Right atrium auricular region (tissue), 2 donors: ENCODE measurements at regions not wholly inside any gene's neighbourhood (a gene's known extent, or its start where the extent isn't known, plus 50 kb on each side); places are given as distances from the start of the nearest gene placed in this dataset.
"Not testable (repeated sequence)": the region's sequence is repeated elsewhere in the genome, so short reads cannot be mapped to it uniquely, and the experiment has no call there.

ENCODE experiments used
- DNase-seq: peaks from one replicate; pipeline ENCODE4 v3.0.0-alpha.2; 2019; ENCODE audit warnings: low spot score
- H3K27ac ChIP-seq, 2 donors: fragments of 200-600 bp; sonication (generic); 1 replicate in 1 of 2; 2 replicates in 1 of 2; pipeline ENCODE4 v1.5.1; 2016 to 2019
- H3K27me3 ChIP-seq, 2 donors: fragments of 200-600 bp; sonication (generic); one replicate each; pipeline versions ENCODE4 v1.5.1 to v1.6.0; 2017 to 2019
- H3K36me3 ChIP-seq: fragments of 200-600 bp; sonication (generic); one replicate; pipeline ENCODE4 v1.5.1; 2016
- H3K4me1 ChIP-seq, 2 donors: fragments of 200-600 bp; sonication (generic); one replicate each; pipeline versions ENCODE4 v1.5.1 to v1.6.0; 2017 to 2019
- H3K4me3 ChIP-seq, 2 donors: fragments of 200-600 bp; sonication (generic); 1 replicate in 1 of 2; 2 replicates in 1 of 2; pipeline ENCODE4 v1.5.1; 2017 to 2019; ENCODE audit warnings: mild to moderate bottlenecking in 1 of 2, moderate library complexity in 1 of 2
- H3K9me3 ChIP-seq, 2 donors: fragments of 200-600 bp; sonication (generic); one replicate each; pipeline ENCODE4 v1.5.1; 2019
- CTCF ChIP-seq, 2 donors: fragments of 200-600 bp; sonication (generic); IDR thresholded peaks; one replicate each; pipeline ENCODE4 v1.5.1; 2019; ENCODE audit warnings: antibody characterized with exemption in 2 of 2

DNA sequence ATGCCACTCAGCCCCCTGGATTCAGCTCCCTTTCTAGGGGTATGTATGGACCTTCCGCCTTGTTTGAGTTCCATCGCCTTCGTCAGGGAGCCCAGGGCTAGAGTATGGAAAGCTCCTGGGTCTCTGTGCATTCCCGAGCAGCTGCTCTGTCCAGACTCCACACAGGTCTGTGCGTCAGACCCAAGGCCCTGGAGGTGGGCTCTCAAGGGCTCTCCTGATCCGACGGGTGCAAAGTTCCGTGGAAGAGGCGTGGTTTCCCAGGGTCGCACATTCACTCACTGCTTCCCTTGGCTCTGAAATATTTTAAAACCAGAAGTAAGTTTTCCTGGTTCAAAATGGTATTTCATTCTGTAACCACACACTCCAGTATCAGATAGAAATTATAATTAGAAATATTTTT lies 863.2 kb downstream of the TRIML1 start:
- H3K4me3 ChIP-seq: no peak overlapping the region
- TF ChIP-seq CTCF (IDR thresholded peaks at IDR 0.05): no peak
- H3K4me1 ChIP-seq: no peaks in the 10 kb centered on the region
- no peak for DNase-seq
- H3K36me3 ChIP-seq: no peaks in the 10 kb centered on the region
- H3K27me3 ChIP-seq: no peaks in the 10 kb centered on the region
- H3K9me3 ChIP-seq: no peaks in the 10 kb centered on the region
- no peak overlapping the region for H3K27ac ChIP-seq

- H3K27ac ChIP-seq, DNase-seq, H3K27me3 ChIP-seq: not testable (repeated sequence)
Measured at GRCh38 chr4:189010452-189011217, 871.4 kb downstream of the TRIML1 start.

DNA sequence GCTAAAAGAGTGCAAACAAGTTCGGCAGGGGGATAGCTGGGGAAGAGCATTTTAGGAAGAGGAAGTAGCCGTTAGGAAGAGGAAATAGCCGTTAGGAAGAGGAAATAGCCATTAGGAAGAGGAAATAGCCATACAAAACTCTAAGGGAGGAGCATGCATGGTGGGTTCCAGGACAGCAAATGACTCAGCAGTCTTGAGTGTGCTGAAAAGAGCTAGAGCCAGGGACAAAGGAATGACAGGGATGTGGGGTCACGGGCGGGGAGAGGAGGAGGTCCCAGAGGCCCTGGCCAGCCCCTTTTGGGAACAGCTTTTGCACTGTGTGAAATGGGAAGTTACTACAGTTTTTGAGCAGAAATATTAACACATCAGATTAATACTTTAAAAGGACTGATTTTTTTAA lies 882.6 kb downstream of the TRIML1 start:
- Histone ChIP-seq H3K4me1 (no peaks in the 10 kb centered on the region), H3K4me3 (no peak overlapping the region), H3K27me3 (no peaks in the 10 kb centered on the region), H3K36me3 (no peaks in the 10 kb centered on the region), H3K9me3 (no peaks in the 10 kb centered on the region), H3K27ac (no peak overlapping the region)
- no peak for DNase-seq
- TF ChIP-seq CTCF (IDR thresholded peaks at IDR 0.05): no peak

More at GRCh38 chr4:189010452-189011217, 871.4 kb downstream of the TRIML1 start:
- H3K9me3 ChIP-seq, H3K36me3 ChIP-seq, H3K4me1 ChIP-seq, H3K4me3 ChIP-seq: not testable (repeated sequence)

DNA sequence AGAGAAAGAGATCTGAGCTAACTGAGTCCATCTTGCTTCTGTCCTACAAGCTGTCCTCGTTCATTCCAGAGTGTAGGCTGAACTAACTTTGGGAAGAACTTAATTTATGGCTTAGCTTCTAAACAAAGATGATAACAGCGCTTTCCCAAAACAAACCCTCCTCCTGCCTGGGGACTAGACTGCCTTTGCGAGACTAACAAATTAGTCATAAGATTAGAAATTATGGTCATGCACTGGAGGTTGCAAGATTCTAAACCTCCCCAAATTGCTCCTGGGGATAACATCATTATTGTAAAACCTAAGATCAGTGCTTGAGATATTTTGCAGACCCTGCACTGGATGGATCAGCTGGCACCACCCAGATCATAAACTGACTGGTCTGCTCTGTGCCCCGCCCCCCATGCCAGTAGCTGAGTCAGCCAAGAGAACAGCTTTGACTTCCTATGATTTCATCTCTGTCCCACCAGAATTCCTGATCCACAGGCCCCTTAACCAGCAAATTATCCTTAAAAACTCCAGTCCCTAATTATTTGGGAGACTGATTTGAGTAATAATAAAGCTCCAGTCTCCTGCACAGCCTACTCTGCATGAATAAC lies 883.3 kb downstream of the TRIML1 start:
- H3K4me3 ChIP-seq: no peak overlapping the region
- no peak for DNase-seq
- no peaks in the 10 kb centered on the region for H3K4me1 ChIP-seq
- no peak for TF ChIP-seq CTCF (IDR thresholded peaks at IDR 0.05)
- no peaks in the 10 kb centered on the region for H3K9me3 ChIP-seq
- H3K27me3 ChIP-seq: no peaks in the 10 kb centered on the region
- no peaks in the 10 kb centered on the region for H3K36me3 ChIP-seq
- H3K27ac ChIP-seq: no peak overlapping the region

GRCh38 chr4:189029976-189030504 lies 890.8 kb downstream of the TRIML1 start:
- Histone ChIP-seq H3K27ac (no peak overlapping the region), H3K36me3 (no peaks in the 10 kb centered on the region), H3K4me3 (no peak overlapping the region), H3K9me3 (no peaks in the 10 kb centered on the region), H3K27me3 (no peaks in the 10 kb centered on the region), H3K4me1 (no peaks in the 10 kb centered on the region)
- no peak for TF ChIP-seq CTCF (IDR thresholded peaks at IDR 0.05)
- DNase-seq: no peak

DNA sequence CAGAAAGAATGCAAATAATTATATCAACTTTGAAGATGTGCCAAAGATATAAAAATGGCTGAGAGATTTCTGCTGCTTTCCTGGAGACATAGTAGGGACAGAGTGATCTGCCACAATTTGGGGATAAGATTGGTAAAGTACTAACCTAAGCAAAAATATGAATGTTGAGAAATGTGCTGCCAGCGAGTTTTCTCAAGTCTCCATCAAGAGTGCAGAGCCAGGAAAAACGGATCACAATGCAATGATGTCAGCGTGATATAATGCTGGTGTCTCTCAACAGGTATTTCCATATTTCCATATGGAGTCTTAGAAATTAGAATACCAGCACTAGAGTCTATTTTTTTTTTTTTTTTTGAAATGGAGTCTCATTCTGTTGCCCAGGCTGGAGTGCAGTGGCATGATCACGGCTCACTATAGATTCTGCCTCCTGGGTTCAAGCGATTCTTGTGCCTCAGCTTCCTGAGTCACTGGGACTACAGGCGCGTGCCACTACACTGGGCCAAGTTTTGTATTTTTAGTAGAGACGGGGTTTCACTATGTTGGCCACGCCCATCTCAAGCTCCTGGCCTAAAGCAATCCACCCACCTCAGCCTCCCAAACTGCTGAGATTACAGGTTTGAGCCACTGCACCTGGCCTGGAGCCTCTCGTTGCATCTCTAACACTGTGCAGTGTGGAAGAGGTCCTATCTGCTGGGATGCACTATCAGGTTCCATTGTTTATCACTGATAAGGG lies 893.5 kb downstream of the TRIML1 start:
- DNase-seq: no peak
- H3K27me3 ChIP-seq: no peaks in the 10 kb centered on the region
- H3K27ac ChIP-seq: no peak overlapping the region
- no peaks in the 10 kb centered on the region for H3K36me3 ChIP-seq
- no peaks in the 10 kb centered on the region for H3K9me3 ChIP-seq
- H3K4me3 ChIP-seq: no peak overlapping the region
- no peak for TF ChIP-seq CTCF (IDR thresholded peaks at IDR 0.05)
- H3K4me1 ChIP-seq: no peaks in the 10 kb centered on the region
